HG02852 (cell line): ENCODE measurements at regions not wholly inside any gene's neighbourhood (a gene's known extent, or its start where the extent isn't known, plus 50 kb on each side); places are given as distances from the start of the nearest gene placed in this dataset.
A peak's percentile ranks its signal among the peaks of the same experiment; 100 is the strongest.
"Not testable (repeated sequence)": the region's sequence is repeated elsewhere in the genome, so short reads cannot be mapped to it uniquely, and the experiment has no call there.

ENCODE experiments used
- ATAC-seq: cut with Tn5 transposase; IDR thresholded peaks from one replicate; pipeline ENCODE4 v1.9.1; 2021; ENCODE audit warnings: mild to moderate bottlenecking, moderate library complexity; ENCODE audit not compliant: unreplicated experiment

DNA sequence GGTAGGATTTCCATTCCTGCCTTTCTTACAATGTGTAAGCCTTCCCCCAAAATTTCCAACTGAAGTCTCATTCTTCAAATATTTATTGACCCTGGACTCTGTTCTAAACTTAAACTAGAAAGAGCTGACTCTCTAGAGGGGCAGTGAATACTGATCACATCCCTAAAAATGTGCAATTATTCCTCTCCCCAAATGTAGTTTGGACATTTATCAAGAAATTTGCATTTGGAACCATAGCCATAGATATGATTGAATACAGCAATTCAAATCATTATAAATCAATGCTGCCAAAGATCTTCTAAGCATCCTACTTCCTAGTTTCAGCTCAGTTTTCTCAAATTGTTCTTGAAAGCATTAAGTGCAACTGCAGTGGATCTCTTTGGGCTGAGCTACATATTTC lies 525.7 kb downstream of the RAB28 start:
- no peak for ATAC-seq

DNA sequence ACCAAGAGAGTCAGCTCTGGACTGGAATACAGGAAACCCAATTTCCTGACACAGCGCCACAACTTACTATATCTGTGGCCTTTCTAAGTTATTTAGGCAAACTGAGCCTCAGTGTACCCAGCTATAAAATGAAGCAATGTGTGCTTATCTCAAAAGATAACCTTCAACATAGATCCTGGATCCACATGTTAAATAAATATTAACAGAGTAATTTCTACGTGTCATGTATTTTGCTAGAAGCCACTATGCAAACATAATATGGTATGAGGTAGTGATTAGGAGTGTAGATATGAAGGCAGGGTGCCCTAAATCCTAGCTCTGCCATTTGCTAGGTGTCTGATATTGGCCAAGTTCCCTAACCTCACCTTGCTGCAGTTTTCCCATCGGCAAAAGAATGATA lies 527.0 kb downstream of the RAB28 start:
- no peak for ATAC-seq

DNA sequence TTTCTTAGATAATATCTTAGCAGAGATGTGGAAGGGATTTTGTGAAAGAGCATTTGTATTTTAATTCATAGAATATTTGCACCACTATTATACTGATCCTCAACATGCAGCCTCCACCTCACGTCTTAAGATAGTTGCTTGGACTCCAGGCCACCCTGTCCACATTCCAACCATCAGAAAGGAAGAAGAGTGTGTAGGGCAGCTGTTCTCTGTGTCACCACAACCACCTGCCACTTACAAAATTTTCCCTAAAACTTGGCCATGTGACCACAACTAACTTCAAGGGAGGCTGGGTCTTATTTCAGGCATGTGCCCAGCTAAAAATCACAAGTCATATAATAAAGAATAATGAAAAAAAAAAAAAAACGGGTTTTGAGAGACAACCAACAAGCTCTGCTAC lies 528.1 kb downstream of the RAB28 start:
- ATAC-seq, result no peak

DNA sequence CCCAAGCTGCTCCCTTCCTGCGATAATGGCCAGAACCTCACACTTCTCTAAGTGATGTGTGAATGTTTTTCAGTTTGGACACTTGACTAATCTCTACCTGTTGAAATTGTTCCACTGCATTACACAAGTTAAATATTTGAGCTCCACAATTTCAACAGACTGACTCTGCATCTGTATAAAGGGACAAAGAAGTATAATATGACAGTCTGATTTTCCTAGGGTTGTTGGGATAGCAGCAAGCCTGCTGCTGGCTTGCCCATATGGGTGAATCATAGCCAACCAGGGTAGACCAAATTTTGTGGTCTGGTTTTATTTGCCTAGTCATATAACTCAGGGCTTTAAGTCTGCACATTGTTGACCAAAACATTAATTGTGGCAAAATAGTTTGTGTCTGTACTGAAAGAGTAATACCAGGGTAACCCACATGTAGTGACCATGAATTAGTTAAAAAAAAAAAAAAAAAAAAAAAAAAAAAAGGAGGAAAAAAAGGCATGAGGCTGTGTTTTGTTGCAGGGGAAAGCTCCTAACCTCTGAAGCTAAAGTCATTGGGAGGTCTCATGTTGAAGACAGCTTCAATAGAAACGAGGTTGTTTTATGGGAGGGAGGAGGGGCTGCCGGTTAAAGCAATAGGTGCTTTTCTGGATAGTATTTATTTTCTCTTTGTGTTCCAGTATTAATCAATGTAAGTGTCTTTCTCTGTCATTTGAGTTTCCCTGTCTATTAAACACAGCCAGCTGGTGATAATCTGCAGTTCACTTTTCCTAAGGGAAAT lies 534.2 kb downstream of the RAB28 start:
- ATAC-seq, result no peak

DNA sequence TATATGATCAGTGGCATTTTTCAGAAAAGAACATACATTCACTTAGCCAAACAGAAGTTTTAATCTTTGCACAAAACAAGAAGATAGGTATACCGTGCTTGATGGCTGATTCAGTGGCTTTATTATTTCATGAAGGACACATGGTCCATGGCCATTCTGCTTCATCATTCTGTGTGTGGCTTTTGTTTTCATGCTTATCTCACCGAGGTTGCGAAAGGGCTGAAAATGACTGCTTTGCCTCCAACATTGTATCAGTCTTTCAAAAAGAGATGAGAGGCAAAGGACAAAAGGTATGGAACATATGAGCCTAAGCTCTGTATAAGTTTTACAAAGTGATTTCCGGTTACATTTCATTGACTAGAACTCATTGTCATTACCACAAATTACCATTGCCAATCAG lies 541.1 kb downstream of the RAB28 start:
- ATAC-seq, result no peak

DNA sequence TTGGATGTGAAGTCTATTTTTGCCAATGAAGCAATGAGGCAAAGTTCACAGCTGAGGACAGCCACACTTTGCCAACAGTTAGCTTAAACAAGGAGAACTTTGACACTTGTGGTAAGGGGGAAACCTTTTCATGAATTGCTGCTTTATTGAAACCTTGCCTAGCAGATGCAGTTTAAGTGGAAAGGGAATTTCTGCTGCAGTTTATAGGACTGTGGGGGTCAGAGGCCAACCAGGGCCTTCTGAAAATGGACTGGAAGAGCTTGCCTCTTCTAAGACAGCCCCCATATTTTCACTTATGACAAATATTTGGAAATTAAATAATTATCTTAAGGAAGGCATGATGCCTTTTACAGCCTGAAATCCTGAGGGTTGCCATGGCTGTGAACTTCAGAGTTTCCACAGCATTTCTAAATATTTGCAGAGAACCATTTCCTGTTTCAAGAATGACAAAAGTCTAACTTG lies 550.3 kb downstream of the RAB28 start:
- ATAC-seq, result no peak

DNA sequence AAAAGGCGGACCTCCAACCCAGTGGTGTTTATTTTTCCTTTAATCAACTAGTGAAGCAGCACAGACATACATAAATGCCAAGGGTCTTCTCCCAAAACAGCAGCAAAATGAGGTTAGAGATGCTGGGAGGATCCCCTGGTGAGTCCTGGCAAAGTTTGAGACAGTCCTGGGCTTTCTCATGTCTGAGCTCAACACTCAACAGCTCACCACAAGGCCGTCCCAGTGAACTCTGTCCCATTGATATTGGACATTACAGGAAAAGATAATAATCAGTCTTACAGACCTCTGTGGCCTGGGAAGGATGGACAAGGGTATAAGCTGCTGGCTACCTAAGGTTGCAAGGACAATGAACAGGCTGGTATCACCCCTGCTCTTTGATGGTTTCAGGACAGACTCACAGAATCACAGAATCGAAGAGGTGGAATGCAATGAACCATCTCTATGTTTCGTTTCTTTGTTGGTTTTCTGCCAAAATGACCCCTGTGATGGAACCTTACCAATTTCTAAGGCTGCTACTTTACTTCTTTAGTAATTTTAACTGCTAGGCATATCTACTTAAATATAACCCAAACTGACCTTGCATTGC lies 551.8 kb downstream of the RAB28 start:
- ATAC-seq, result no peak

DNA sequence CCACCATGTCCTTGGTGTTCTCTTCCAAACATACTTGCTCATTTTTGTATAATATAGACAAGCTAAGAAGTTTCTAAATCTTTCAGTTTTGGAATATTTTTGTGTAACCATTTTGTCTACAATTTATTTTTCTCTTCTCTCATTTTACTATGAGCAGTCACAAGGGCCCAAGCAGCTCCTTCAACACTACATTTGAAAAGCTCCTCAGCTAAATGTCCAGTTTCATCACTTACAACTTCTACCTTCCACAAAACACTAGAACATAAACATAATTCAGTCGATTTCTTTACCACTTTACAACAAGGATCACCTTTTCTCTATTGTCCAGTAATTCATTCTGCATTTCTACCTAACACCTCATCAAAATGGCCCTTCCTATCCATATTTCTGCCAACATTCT lies 554.4 kb downstream of the RAB28 start:
- ATAC-seq, result no peak

DNA sequence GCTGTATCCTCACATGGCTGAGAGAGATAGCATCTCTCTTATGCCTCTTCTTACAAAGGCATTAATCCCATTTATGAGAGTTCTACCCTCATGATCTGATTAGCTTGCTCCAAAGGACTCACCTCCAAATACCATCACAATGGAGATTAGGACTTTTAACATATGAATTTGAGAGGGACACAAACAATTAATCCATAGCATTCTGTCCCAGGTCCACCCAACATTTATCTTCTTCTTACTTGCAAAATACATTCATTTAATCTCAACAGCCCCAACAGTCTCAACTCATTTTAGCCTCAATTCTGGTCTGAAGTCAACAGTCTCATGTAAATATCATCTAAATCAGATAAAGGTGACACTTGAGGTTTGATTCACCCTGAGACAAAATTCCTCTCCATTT lies 555.4 kb downstream of the RAB28 start:
- ATAC-seq, result no peak

DNA sequence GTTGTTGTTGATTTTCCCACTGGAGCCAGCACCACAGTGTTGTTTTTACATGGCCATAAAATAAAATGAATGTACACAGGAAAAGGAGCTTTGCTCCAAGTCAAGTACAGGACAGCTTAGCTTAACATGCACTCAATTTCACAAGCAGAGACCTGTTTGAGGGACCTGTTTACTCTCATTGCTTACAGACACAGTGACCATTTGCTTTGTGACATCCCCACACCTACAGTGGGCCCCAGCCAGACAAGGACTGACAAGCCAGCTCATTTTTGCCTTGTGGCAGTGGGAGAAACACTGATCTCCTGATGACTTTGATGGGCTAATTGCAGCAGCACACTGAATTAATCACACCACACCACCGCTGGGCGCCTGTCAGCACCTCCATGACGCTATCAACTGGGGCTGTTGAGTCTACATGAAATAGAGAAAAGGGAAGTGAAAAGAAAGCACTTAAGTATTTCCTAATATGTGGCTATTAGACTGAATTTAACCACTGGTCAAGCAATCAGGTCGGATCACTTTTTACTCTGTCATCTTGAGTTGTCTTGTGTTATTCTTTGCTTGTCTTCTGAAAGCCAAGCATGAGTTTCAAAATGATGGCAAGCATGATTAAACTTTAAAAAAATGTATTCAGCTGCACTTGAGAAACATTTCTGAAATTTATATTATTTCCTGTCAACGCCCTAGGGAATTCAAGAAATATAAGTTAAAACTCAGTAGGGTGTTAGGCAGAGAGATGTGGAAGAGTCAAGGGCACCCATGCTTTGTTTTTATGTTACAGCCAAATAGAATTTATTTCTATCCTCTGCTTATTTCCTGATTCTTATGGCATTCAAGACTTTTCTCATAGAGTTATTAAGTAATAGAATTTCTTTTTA lies 557.7 kb downstream of the RAB28 start:
- peak; percentile 56 for ATAC-seq

DNA sequence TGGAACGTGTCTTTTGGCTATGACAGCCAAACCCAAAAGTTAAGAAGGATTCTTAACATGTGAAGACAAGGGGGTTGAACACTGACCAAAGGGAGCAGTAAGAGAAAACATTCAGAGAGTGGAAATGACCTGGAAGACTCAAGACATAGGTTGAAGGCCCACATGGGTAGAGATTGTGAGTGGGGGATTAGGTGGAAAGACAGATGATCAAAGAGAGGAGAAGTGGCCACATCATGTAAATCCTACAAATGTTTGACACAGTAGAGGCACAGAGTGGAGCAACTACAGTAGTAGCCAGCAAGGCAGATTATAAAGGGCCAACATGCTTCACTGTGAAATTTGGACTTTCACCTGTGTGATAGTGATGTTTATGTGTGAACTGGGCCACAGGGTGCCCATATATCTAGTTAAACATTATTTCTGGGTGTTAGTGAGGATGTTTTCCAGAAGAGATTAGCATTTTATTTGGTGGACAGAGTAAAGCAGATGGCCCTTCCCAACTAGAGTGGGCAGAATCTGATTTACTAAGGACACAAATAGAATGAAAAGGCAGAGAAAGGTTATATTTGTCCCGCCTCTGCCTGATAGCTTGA lies 559.3 kb downstream of the RAB28 start:
- no peak for ATAC-seq

DNA sequence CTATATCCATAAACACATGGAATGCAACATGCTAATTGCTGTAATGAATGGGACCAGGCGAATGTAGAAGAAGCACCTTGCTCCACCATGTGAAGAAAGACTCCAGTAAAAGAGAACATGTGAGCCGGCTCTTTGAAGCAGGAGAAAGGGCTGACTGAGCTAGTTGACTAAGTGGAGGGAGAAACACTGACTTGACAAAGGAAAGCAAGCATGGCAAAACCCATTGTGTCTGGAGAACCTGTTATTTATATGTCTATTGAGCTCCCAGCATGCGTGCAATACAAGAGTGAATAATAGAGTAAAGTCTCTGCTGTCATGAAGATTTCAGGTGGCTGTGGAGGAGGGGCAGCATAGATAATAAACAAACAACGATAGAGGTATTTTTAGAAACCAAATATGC lies 559.9 kb downstream of the RAB28 start:
- no peak for ATAC-seq

DNA sequence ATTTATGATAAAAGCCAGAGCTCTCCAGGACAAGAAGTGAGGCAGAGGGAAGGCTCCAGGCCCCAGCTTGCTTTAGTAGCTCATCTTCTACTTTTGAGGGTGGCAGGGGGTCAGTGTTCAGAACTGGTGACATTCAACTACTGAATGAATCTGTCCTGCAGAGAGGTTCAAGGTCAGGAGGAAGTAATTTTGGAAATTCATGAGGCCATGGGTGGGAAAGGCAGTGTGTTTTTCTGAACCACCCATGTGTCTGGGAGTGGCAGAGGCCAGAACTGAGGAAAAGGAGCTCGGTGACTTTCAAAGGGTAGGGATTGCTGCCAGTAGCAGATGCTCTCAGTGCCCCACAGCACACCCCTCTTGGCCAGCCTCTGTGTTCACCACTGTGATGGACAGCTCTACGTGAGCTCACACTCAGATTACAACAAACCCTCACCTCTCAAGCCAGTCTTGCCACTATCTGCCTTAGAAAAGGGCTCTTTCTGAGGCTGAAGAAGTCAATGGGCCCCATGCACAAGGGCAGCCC lies 571.2 kb downstream of the RAB28 start:
- no peak for ATAC-seq

DNA sequence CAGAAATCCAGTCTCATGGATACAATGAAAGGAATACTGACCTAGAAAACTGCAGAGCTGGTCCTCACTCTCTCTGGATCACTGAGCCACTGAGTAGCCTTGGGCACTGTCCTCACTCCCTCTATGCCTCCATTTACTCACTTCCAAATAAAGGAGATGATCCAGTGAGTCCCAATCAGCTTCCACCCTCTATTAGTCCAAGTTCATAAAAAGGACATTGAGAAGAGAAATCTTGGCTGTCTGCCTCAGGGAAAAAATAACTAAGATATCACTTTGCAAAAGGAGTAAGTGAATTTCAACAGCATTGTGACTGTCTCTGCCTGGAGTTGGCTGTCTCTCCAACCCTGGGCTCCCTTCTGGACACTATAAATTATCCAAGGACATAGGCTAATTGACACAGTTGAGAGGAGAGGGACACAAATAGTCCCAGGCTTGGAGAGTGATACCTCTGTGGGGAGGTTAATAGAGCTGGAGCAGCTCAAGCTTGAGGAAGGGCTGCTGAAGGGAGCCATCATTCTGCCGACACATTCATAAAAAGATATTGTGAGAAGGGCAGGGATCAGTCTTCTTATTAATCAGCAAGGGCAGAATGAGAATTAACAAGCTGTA lies 572.3 kb downstream of the RAB28 start:
- no peak for ATAC-seq

DNA sequence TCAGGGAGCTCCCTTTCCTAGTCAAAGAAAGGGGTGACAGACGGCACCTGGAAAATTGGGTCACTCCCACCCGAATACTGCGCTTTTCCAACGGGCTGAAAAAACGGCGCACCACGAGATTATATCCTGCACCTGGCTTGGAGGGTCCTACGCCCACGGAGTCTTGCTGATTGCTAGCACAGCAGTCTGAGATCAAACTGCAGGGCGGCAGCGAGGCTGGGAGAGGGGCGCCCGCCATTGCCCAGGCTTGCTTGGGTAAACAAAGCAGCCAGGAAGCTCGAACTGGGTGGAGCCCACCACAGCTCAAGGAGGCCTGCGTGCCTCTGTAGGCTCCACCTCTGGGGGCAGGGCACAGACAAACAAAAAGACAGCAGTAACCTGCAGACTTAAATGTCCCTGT lies 580.5 kb downstream of the RAB28 start:
- not testable (repeated sequence) for ATAC-seq

DNA sequence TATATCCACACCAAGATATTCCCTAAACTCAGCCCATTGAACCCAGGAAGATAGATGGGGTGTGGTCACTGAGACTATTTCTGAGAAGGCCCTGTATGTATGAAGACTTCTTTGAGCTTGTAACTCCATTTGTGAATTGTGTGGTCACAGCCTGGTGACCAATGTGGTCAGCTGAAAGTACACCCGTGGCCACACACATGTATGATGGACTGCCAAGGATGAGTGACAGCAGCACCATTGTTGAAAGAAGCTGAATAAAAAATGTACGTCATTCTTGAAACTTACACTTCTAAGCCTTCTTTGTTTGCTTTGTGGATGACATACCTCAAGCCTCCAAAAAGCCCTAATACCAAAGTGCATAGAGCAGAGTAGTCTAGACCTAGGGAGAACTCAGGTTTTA lies 581.4 kb downstream of the RAB28 start:
- no peak for ATAC-seq

DNA sequence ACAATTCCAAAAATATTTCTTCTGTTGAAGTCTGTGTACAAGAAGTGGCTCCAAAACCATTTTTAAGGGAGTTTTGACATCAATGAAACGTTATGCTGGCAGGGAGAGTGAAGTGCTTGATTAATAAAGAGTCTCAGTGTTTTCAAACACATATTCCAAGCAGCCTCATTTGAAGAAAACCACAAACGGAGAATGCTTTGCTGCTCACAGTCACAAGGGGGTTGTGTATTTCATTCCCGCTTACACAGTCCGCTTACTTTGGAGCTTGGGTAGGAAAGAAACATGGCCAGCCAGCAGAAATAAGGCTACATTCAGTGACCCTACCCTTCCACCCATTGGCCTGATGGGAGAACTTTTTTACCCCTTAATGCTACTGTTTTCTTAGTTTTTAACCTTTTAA lies 586.2 kb downstream of the RAB28 start:
- ATAC-seq, result no peak

DNA sequence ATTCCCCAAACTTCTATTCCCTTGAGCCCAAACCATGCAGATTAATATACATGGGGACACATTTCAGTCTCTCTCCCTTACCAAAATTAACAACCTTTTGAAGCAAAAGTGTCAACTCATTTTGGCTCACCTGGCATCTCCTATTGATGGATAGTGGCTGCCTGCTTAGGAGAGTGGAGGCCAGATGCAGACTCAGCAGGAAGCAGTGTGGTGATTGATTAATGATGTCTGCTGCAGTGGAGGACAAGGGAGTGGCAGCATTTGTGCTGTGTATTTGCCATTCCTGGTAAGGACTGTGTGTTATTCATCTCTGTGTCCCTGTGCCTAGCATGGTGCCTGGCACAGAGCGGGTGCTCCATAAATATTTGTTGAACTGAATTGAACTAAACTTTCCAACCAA lies 590.1 kb downstream of the RAB28 start:
- no peak for ATAC-seq

DNA sequence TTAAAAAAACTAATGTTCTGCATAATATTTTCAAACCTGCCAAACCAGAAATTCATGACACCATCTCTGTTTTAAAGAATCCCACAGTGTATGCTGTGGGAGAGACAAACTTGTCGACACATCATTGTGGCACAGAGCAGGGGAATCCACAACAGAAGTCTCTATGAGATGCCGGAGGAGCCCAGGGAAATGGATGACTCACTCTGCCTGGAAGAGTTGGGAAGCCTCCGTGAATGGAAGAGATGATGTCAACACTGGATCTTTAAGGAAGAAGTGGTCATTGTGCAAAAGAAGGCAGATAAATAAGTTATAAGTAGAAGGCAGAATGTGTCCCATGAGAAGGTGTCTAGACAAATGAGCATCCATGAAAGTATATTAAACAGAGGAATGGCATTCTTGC lies 595.1 kb downstream of the RAB28 start:
- ATAC-seq, result no peak

DNA sequence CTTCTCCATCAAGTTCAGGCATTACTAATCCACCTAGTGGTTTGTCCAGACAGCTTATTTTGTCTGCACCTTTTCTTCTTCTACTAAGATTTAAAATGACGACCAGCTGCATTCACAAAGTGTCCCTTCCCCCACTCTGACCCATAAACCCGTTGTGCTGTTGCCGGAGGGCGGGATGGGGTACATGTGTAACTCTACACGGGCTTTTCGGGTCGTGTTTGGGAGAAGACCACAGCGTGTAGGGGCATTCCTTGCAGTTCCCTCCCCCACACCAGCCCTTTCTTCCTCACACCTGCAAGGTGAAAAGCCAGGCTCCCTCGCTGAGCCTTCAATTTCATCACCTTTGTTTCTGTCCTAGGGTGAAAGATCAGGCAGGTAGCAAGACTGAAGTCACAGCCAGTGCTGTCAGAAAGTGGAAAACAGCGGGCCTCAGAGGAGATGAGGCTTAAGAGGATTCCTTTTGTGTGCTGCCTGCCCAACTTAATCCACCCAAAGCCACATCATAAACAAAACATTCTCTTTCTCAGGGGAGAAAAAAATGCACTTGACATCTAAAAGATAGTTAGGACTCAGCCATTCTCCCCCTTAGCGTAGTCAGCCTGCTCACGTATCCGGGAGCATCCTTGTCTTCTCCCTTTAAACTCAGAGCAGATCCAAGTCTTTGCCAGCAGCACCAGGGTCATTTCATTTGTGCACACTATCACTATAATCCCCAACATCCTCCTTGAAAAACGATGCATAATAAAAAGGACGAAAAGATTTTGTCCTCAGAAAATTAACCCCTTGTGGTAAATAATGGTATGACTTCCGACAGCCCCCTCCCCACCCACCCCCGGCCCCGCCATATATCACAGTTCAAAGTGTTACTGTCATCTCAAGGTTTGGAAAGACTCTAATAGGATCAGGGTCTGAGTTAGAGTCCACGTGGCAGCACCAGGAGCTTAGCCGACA lies 599.0 kb downstream of the RAB28 start:
- ATAC-seq, result no peak
